HG03439 (cell line): ENCODE measurements at regions not wholly inside any gene's neighbourhood (a gene's known extent, or its start where the extent isn't known, plus 50 kb on each side); places are given as distances from the start of the nearest gene placed in this dataset.
"Not testable (repeated sequence)": the region's sequence is repeated elsewhere in the genome, so short reads cannot be mapped to it uniquely, and the experiment has no call there.

Experiments
- ATAC-seq: cut with Tn5 transposase; IDR thresholded peaks from one replicate; pipeline ENCODE4 v1.9.1; 2021; ENCODE audit warnings: mild to moderate bottlenecking, moderate library complexity; ENCODE audit not compliant: unreplicated experiment

- no peak for ATAC-seq
Measured at GRCh38 chr10:2223548-2224320, 486.4 kb upstream of the ADARB2 start.

- ATAC-seq, result no peak
Measured at GRCh38 chr10:2222631-2223030, 485.3 kb upstream of the ADARB2 start.

GRCh38 chr10:2214805-2215204, 477.5 kb upstream of the ADARB2 start:
- no peak for ATAC-seq

GRCh38 chr10:2214092-2214491, 476.8 kb upstream of the ADARB2 start:
- no peak for ATAC-seq

GRCh38 chr10:2212244-2212834, 475.0 kb upstream of the ADARB2 start:
- no peak for ATAC-seq

GRCh38 chr10:2210088-2210487, 472.8 kb upstream of the ADARB2 start:
- ATAC-seq, result no peak

GRCh38 chr10:2208106-2208505, 470.8 kb upstream of the ADARB2 start:
- ATAC-seq, result no peak

- no peak for ATAC-seq
Measured at GRCh38 chr10:2207246-2207922, 470.1 kb upstream of the ADARB2 start.

- ATAC-seq, result no peak
Measured at GRCh38 chr10:2205406-2205805, 468.1 kb upstream of the ADARB2 start.

GRCh38 chr10:2202401-2202800, 465.1 kb upstream of the ADARB2 start:
- no peak for ATAC-seq

- ATAC-seq, result no peak
Measured at GRCh38 chr10:2201534-2202099, 464.3 kb upstream of the ADARB2 start.

GRCh38 chr10:2197663-2198062, 460.3 kb upstream of the ADARB2 start:
- ATAC-seq, result no peak

- ATAC-seq, result no peak
Measured at GRCh38 chr10:2196272-2196671, 458.9 kb upstream of the ADARB2 start.

GRCh38 chr10:2189356-2189755, 452.0 kb upstream of the ADARB2 start:
- ATAC-seq, result not testable (repeated sequence)

GRCh38 chr10:2188371-2188770, 451.0 kb upstream of the ADARB2 start:
- ATAC-seq, result no peak

- no peak for ATAC-seq
Measured at GRCh38 chr10:2173327-2173726, 436.0 kb upstream of the ADARB2 start.

- no peak for ATAC-seq
Measured at GRCh38 chr10:2165771-2166460, 428.6 kb upstream of the ADARB2 start.

GRCh38 chr10:2150288-2150687, 413.0 kb upstream of the ADARB2 start:
- no peak for ATAC-seq

- ATAC-seq, result no peak
Measured at GRCh38 chr10:2145926-2146478, 408.7 kb upstream of the ADARB2 start.

- no peak for ATAC-seq
Measured at GRCh38 chr10:2145491-2145890, 408.2 kb upstream of the ADARB2 start.

- ATAC-seq, result no peak
Measured at GRCh38 chr10:2144584-2144983, 407.3 kb upstream of the ADARB2 start.
